ENCODE measurements at regions not wholly inside any gene's neighbourhood (a gene's known extent, or its start where the extent isn't known, plus 50 kb on each side); places are given as distances from the start of the nearest gene placed in this dataset.

DNA sequence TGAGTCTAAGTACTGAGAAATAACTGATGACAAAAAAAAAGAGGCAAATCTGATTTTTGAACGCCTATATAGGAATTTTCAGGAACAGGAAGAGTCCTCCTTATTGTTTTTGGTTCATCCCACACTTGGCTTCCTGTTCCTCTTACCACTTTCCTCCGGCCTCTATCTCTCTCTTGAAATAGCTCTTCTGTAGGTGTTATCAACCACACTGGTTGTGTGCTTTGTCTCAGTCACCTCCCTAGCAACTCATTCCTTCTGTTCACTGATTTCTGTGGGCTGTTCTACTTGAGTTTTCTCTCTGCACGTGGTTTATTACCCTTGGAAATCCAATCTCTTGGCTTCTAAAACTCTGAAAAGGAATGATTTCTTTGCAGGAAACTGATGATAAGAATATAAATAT is 78.7 kb upstream of the C11orf87 start:
- Histone ChIP-seq H3K27me3 (ENCODE audit: insufficient read depth, low read length) (no peaks in the 10 kb centered on the region), H2BK5ac (ENCODE audit: low read depth, low read length, poor library complexity) (no peak overlapping the region), H3K9ac (ENCODE audit: low read length) (no peak overlapping the region), H4K12ac (ENCODE audit: low read depth, low read length) (no peak overlapping the region), H3K4me2 (ENCODE audit: low read length) (no peak overlapping the region), H3K79me2 (ENCODE audit: control insufficient read depth, insufficient read depth, low read length, poor library complexity) (no peaks in the 10 kb centered on the region), H3K4me1 (ENCODE audit: control insufficient read depth in 1 of 2, insufficient read depth in 2 of 2, low read length in 2 of 2) (no peaks in the 10 kb centered on the region), H3K9me3 (ENCODE audit: insufficient read depth, low read depth, low read length) (peaks cover 2% of the 10 kb centered on the region), H3K14ac (ENCODE audit: low read length) (no peak overlapping the region), H3K4ac (ENCODE audit: low read depth, low read length) (no peak overlapping the region), H4K8ac (ENCODE audit: low read depth, low read length) (no peak overlapping the region), H4K91ac (ENCODE audit: low read depth, low read length) (no peak overlapping the region), H3K18ac (ENCODE audit: low read length) (no peak overlapping the region), H2AFZ (ENCODE audit: insufficient read depth, low read length, poor library complexity) (no peak overlapping the region), H2AK5ac (ENCODE audit: low read length) (no peak overlapping the region), H3K23ac (ENCODE audit: low read length) (no peak overlapping the region), H2BK12ac (ENCODE audit: low read length) (no peak overlapping the region), H3K79me1 (ENCODE audit: low read length) (no peaks in the 10 kb centered on the region), H3K27ac (ENCODE audit: low read depth, low read length) (no peak overlapping the region), H3K36me3 (ENCODE audit: control insufficient read depth in 1 of 2, insufficient read depth in 2 of 2, low read length in 2 of 2) (no peaks in the 10 kb centered on the region), H3K4me3 (ENCODE audit: low read depth, low read length) (no peak overlapping the region), H2BK120ac (ENCODE audit: insufficient read depth, low read length, poor library complexity) (no peak overlapping the region)
- WGBS (ENCODE audit: extremely low coverage, insufficient coverage, insufficient read length), result no CpG with 5 or more reads among the region's 3 CpGs
- DNase-seq, result no peak

DNA sequence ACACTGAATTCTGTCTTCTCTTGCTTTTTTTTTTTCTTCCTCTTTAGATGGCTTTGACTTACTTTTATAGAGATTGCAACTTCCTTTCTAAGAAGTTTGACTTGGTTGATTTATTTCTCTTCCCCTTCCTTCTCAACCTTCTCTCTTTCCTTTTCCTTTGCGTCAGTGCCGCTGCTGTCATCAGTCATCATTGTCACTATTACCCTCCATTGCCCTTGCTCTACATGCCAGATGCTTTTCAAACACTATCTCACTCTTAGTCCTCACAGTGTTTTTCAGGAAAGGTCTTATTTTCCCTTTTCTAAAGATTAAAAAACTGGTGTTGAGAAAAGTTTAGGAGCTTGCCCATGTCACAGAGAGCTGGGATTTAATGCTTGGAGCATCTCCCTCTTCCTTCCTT is 74.7 kb upstream of the C11orf87 start:
- Histone ChIP-seq H3K9ac (ENCODE audit: low read length) (no peak overlapping the region), H2BK120ac (ENCODE audit: insufficient read depth, low read length, poor library complexity) (no peak overlapping the region), H2BK12ac (ENCODE audit: low read length) (no peak overlapping the region), H3K14ac (ENCODE audit: low read length) (no peak overlapping the region), H2AK5ac (ENCODE audit: low read length) (no peak overlapping the region), H2AFZ (ENCODE audit: insufficient read depth, low read length, poor library complexity) (no peak overlapping the region), H3K4ac (ENCODE audit: low read depth, low read length) (no peak overlapping the region), H3K79me2 (ENCODE audit: control insufficient read depth, insufficient read depth, low read length, poor library complexity) (no peaks in the 10 kb centered on the region), H3K36me3 (ENCODE audit: control insufficient read depth in 1 of 2, insufficient read depth in 2 of 2, low read length in 2 of 2) (no peaks in the 10 kb centered on the region), H3K18ac (ENCODE audit: low read length) (no peak overlapping the region), H3K9me3 (ENCODE audit: insufficient read depth, low read depth, low read length) (peaks cover under 1% of the 10 kb centered on the region), H3K27me3 (ENCODE audit: insufficient read depth, low read length) (no peaks in the 10 kb centered on the region), H3K4me3 (ENCODE audit: low read depth, low read length) (no peak overlapping the region), H2BK5ac (ENCODE audit: low read depth, low read length, poor library complexity) (no peak overlapping the region), H4K8ac (ENCODE audit: low read depth, low read length) (no peak overlapping the region), H4K91ac (ENCODE audit: low read depth, low read length) (no peak overlapping the region), H3K4me2 (ENCODE audit: low read length) (no peak overlapping the region), H3K4me1 (ENCODE audit: control insufficient read depth in 1 of 2, insufficient read depth in 2 of 2, low read length in 2 of 2) (no peaks in the 10 kb centered on the region), H4K12ac (ENCODE audit: low read depth, low read length) (no peak overlapping the region), H3K23ac (ENCODE audit: low read length) (no peak overlapping the region), H3K79me1 (ENCODE audit: low read length) (no peaks in the 10 kb centered on the region), H3K27ac (ENCODE audit: low read depth, low read length) (no peak overlapping the region)
- WGBS (ENCODE audit: extremely low coverage, insufficient coverage, insufficient read length), result no CpG with 5 or more reads among the region's 2 CpGs
- DNase-seq, result no peak

DNA sequence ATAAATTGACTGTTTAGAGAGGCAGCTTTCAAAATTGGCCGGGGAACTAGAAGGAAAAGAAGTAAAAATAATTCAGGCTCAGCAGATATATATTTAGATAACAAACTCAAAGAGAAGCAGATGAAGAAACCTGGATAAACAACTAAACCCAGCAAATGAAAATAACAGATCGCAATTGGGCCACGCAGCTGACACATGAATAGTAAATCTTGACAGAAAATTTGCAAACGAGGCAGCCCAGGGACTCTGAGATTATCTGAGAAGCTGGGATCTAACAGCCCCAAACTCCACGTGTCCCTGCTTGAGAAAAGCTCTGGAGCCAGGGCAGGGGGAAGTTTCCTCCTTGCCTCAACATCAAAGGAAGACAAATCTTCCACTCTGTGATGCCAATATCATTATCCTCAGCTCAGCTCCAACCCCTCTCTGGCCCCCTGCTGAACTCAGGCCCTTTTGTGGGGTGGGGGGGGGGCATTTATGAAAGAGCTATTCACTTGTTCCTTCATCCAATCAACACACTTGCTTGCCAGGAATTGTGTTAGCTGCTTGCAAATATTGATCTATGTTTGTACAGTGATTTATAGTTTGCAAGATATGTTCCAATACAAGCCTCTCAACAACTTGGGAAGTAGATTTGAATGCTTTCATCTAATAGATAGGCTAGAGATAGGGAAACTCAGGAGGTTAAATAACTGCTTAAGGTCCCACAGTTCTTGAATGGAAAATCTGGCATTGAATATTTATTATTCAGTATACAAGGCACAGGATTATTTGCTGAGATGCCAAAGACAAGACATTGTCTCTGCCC is 72.5 kb upstream of the C11orf87 start:
- H3K4ac ChIP-seq (ENCODE audit: low read depth, low read length), result no peak overlapping the region
- no peaks in the 10 kb centered on the region for H3K79me1 ChIP-seq (ENCODE audit: low read length)
- no peak overlapping the region for H2AFZ ChIP-seq (ENCODE audit: insufficient read depth, low read length, poor library complexity)
- no peak overlapping the region for H4K12ac ChIP-seq (ENCODE audit: low read depth, low read length)
- no peak overlapping the region for H3K4me3 ChIP-seq (ENCODE audit: low read depth, low read length)
- no peaks in the 10 kb centered on the region for H3K27me3 ChIP-seq (ENCODE audit: insufficient read depth, low read length)
- H3K4me2 ChIP-seq (ENCODE audit: low read length), result no peak overlapping the region
- H2AK5ac ChIP-seq (ENCODE audit: low read length), result no peak overlapping the region
- H3K4me1 ChIP-seq (ENCODE audit: control insufficient read depth in 1 of 2, insufficient read depth in 2 of 2, low read length in 2 of 2), result no peaks in the 10 kb centered on the region
- no peak overlapping the region for H4K8ac ChIP-seq (ENCODE audit: low read depth, low read length)
- H3K9ac ChIP-seq (ENCODE audit: low read length), result no peak overlapping the region
- H3K9me3 ChIP-seq (ENCODE audit: insufficient read depth, low read depth, low read length), result no peaks in the 10 kb centered on the region
- no peak overlapping the region for H2BK12ac ChIP-seq (ENCODE audit: low read length)
- WGBS (ENCODE audit: extremely low coverage, insufficient coverage, insufficient read length), result no CpG with 5 or more reads among the region's 5 CpGs
- no peak overlapping the region for H3K14ac ChIP-seq (ENCODE audit: low read length)
- no peak overlapping the region for H3K27ac ChIP-seq (ENCODE audit: low read depth, low read length)
- H3K18ac ChIP-seq (ENCODE audit: low read length), result no peak overlapping the region
- no peak overlapping the region for H2BK120ac ChIP-seq (ENCODE audit: insufficient read depth, low read length, poor library complexity)
- no peak overlapping the region for H2BK5ac ChIP-seq (ENCODE audit: low read depth, low read length, poor library complexity)
- no peak overlapping the region for H4K91ac ChIP-seq (ENCODE audit: low read depth, low read length)
- no peaks in the 10 kb centered on the region for H3K36me3 ChIP-seq (ENCODE audit: control insufficient read depth in 1 of 2, insufficient read depth in 2 of 2, low read length in 2 of 2)
- H3K23ac ChIP-seq (ENCODE audit: low read length), result no peak overlapping the region
- DNase-seq, result no peak
- no peaks in the 10 kb centered on the region for H3K79me2 ChIP-seq (ENCODE audit: control insufficient read depth, insufficient read depth, low read length, poor library complexity)

DNA sequence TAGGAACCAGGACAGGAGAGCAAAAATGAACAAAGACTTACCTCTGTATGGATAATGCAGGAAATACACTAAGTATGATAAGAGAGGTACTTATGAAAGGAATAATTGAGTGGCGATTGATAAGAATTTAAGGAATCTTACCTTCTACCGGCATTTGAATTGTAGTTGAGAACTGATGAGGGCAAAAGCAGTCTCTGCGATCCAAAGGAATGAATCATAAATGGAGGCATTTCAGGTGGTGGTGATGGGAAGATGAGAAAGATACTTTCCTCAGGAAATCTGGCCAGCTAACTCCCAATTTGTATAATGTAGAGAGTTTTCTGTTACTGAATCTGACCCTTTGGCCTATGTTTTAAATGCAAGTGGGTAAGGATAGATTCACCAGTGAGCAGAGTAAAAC is 71.9 kb upstream of the C11orf87 start:
- no peak overlapping the region for H2BK5ac ChIP-seq (ENCODE audit: low read depth, low read length, poor library complexity)
- H3K4me3 ChIP-seq (ENCODE audit: low read depth, low read length), result no peak overlapping the region
- no peak overlapping the region for H3K27ac ChIP-seq (ENCODE audit: low read depth, low read length)
- H3K79me2 ChIP-seq (ENCODE audit: control insufficient read depth, insufficient read depth, low read length, poor library complexity), result no peaks in the 10 kb centered on the region
- peak; percentile 47 to 91 for DNase-seq
- H2BK120ac ChIP-seq (ENCODE audit: insufficient read depth, low read length, poor library complexity), result no peak overlapping the region
- no peaks in the 10 kb centered on the region for H3K4me1 ChIP-seq (ENCODE audit: control insufficient read depth in 1 of 2, insufficient read depth in 2 of 2, low read length in 2 of 2)
- no peak overlapping the region for H4K91ac ChIP-seq (ENCODE audit: low read depth, low read length)
- H3K9me3 ChIP-seq (ENCODE audit: insufficient read depth, low read depth, low read length), result no peaks in the 10 kb centered on the region
- no peak overlapping the region for H4K12ac ChIP-seq (ENCODE audit: low read depth, low read length)
- H3K4ac ChIP-seq (ENCODE audit: low read depth, low read length), result no peak overlapping the region
- no peaks in the 10 kb centered on the region for H3K36me3 ChIP-seq (ENCODE audit: control insufficient read depth in 1 of 2, insufficient read depth in 2 of 2, low read length in 2 of 2)
- no peak overlapping the region for H2BK12ac ChIP-seq (ENCODE audit: low read length)
- H4K8ac ChIP-seq (ENCODE audit: low read depth, low read length), result no peak overlapping the region
- no CpG with 5 or more reads among the region's 3 CpGs for WGBS (ENCODE audit: extremely low coverage, insufficient coverage, insufficient read length)
- no peaks in the 10 kb centered on the region for H3K27me3 ChIP-seq (ENCODE audit: insufficient read depth, low read length)
- H2AK5ac ChIP-seq (ENCODE audit: low read length), result no peak overlapping the region
- no peak overlapping the region for H3K4me2 ChIP-seq (ENCODE audit: low read length)
- H2AFZ ChIP-seq (ENCODE audit: insufficient read depth, low read length, poor library complexity), result no peak overlapping the region
- H3K9ac ChIP-seq (ENCODE audit: low read length), result no peak overlapping the region
- H3K23ac ChIP-seq (ENCODE audit: low read length), result no peak overlapping the region
- H3K79me1 ChIP-seq (ENCODE audit: low read length), result no peaks in the 10 kb centered on the region
- H3K14ac ChIP-seq (ENCODE audit: low read length), result no peak overlapping the region
- H3K18ac ChIP-seq (ENCODE audit: low read length), result no peak overlapping the region

Data from trophoblast cell (in vitro differentiated cells and primary cell).